SK-N-SH treated with all-trans-retinoic acid at 6 μM for 48 hours (cell line): ENCODE measurements at regions not wholly inside any gene's neighbourhood (a gene's known extent, or its start where the extent isn't known, plus 50 kb on each side); places are given as distances from the start of the nearest gene placed in this dataset.

ENCODE experiments used
- ARNTL ChIP-seq: fragments of 450-650 bp; formaldehyde crosslinking; IDR thresholded peaks from 2 replicates; pipeline ENCODE4 v1.5.0; 2020; ENCODE audit warnings: low read depth, mild to moderate bottlenecking, moderate library complexity, borderline replicate concordance
- CSDC2 ChIP-seq: fragments of 250-450 bp; sonication (Bioruptor Pico); IDR thresholded peaks from 2 replicates; pipeline ENCODE4 v1.5.0; 2020; ENCODE audit warnings: mild to moderate bottlenecking, moderate library complexity
- CSRNP3 ChIP-seq: fragments of 250-450 bp; sonication (Bioruptor Pico); IDR thresholded peaks from 2 replicates; pipeline ENCODE4 v1.5.1; 2021; ENCODE audit warnings: mild to moderate bottlenecking, moderate library complexity
- PATZ1 ChIP-seq: fragments of 250-450 bp; sonication (Bioruptor Pico); IDR thresholded peaks from 2 replicates; pipeline ENCODE4 v1.8.0; 2020; ENCODE audit warnings: mild to moderate bottlenecking, moderate library complexity, borderline replicate concordance
- PPARA ChIP-seq: fragments of 250-450 bp; sonication (Bioruptor Pico); IDR thresholded peaks from 2 replicates; pipeline ENCODE4 v1.5.0; 2020; ENCODE audit warnings: mild to moderate bottlenecking, borderline replicate concordance
- RARB ChIP-seq: fragments of 250-450 bp; sonication (Bioruptor Pico); IDR thresholded peaks from 2 replicates; pipeline ENCODE4 v1.8.0; 2021; ENCODE audit warnings: mild to moderate bottlenecking, moderate library complexity
- TCF4 ChIP-seq: fragments of 250-450 bp; sonication (Bioruptor Pico); IDR thresholded peaks from 2 replicates; pipeline ENCODE4 v1.8.0; 2021; ENCODE audit warnings: mild to moderate bottlenecking, moderate library complexity, borderline replicate concordance
- TSHZ2 ChIP-seq: fragments of 250-450 bp; sonication (Bioruptor Pico); IDR thresholded peaks from 2 replicates; pipeline ENCODE4 v1.5.0; 2020; ENCODE audit warnings: mild to moderate bottlenecking, moderate library complexity
- ZC3H10 ChIP-seq: fragments of 250-450 bp; sonication (Bioruptor Pico); IDR thresholded peaks from 2 replicates; pipeline ENCODE4 v1.5.1; 2021; ENCODE audit warnings: mild to moderate bottlenecking, moderate library complexity
- ZFP3 ChIP-seq: fragments of 250-450 bp; sonication (Bioruptor Pico); IDR thresholded peaks from 2 replicates; pipeline ENCODE4 v1.5.0; 2020; ENCODE audit warnings: mild to moderate bottlenecking, moderate library complexity
- ZNF565 ChIP-seq: fragments of 450-650 bp; formaldehyde crosslinking; conservative IDR thresholded peaks from 2 replicates; pipeline ENCODE4 v1.5.0; 2020; ENCODE audit warnings: low read depth, mild to moderate bottlenecking, moderate library complexity

- TF ChIP-seq PPARA (CRISPR knock-in tag) (no peak), CSRNP3 (CRISPR knock-in tag) (no peak), PATZ1 (CRISPR knock-in tag) (no peak), TCF4 (CRISPR knock-in tag) (no peak), RARB (CRISPR knock-in tag) (no peak), ARNTL (CRISPR knock-in tag) (no peak), CSDC2 (CRISPR knock-in tag) (no peak), ZFP3 (CRISPR knock-in tag) (no peak), TSHZ2 (CRISPR knock-in tag) (no peak), ZNF565 (CRISPR knock-in tag) (no peak), ZC3H10 (CRISPR knock-in tag) (no peak)
Observed at GRCh38 chr9:111744363-111744762, 50.4 kb downstream of the SHOC1 start.
